ENCODE measurements at regions not wholly inside any gene's neighbourhood (a gene's known extent, or its start where the extent isn't known, plus 50 kb on each side); places are given as distances from the start of the nearest gene placed in this dataset.

GRCh38 chr2:220743203-220743602 is 828.9 kb downstream of the EPHA4 start:
- H3K9ac ChIP-seq (ENCODE audit: insufficient read depth in 1 of 2, low read depth in 2 of 2, low read length in 2 of 2), result no peak overlapping the region
- 0% methylated on average over 2 of the region's 2 CpGs for WGBS (ENCODE audit: insufficient coverage, low coverage, missing lambda C conversion rate)
- intact Hi-C loops (cut with micrococcal nuclease) (no loop called here), in situ Hi-C loops (cut with MboI) (no loop called here)
- H3K27ac ChIP-seq (ENCODE audit: extremely low read depth, low read depth, low read length), result no peak overlapping the region
- no peaks in the 10 kb centered on the region for H3K36me3 ChIP-seq (ENCODE audit: control insufficient read depth, insufficient read depth, low read length)
- H4K20me1 ChIP-seq (replicated peaks; ENCODE audit: control insufficient read depth, insufficient read depth, low read length), result no peaks in the 10 kb centered on the region
- CTCF ChIA-PET (ENCODE audit: low intra/inter-chr PET ratio), result no interaction called here
- H3K27me3 ChIP-seq (ENCODE audit: control insufficient read depth in 2 of 2, insufficient read depth in 2 of 2, low read length in 2 of 2), result no peaks in the 10 kb centered on the region
- ATAC-seq, result no peak
- no peak overlapping the region for H2AFZ ChIP-seq (ENCODE audit: low read depth, low read length)
- no TSS peak for BruUV-seq (replicated peaks)
- FAIRE-seq, result no peak
- no peak overlapping the region for H3K4me3 ChIP-seq
- no peak for DNase-seq (ENCODE audit: extremely low read depth in 1 of 4, low spot score in 3 of 4)
- H3K9me1 ChIP-seq (ENCODE audit: control insufficient read depth, insufficient read depth, low read length), result no peaks in the 10 kb centered on the region
- TF ChIP-seq IRF1 (CRISPR knock-in tag; IDR thresholded peaks at IDR 0.05; ENCODE audit: borderline replicate concordance), result no peak
- no peak for TF ChIP-seq HNRNPK (IDR thresholded peaks at IDR 0.05; ENCODE audit: low read depth, low read length, poor library complexity, severe bottlenecking)
- TF ChIP-seq XRCC5 (IDR thresholded peaks at IDR 0.05; ENCODE audit: low read depth, low read length), result no peak
- H3K9me3 ChIP-seq (replicated peaks; ENCODE audit: control insufficient read depth, insufficient read depth, low read depth, low read length), result no peaks in the 10 kb centered on the region
- POLR2A ChIA-PET, result no interaction called here
- H3K4me2 ChIP-seq (ENCODE audit: insufficient read depth, low read length), result no peak overlapping the region
- no peaks in the 10 kb centered on the region for H3K79me2 ChIP-seq (ENCODE audit: control insufficient read depth, insufficient read depth, low read length)
- H3K4me1 ChIP-seq (replicated peaks in 1 of 2; ENCODE audit: control insufficient read depth in 2 of 2, insufficient read depth in 2 of 2, low read length in 2 of 2), result no peaks in the 10 kb centered on the region

- BruUV-seq (replicated peaks), result no TSS peak
- intact Hi-C loops (cut with micrococcal nuclease) (no loop called here), in situ Hi-C loops (cut with MboI) (no loop called here)
- Histone ChIP-seq H3K36me3 (ENCODE audit: control insufficient read depth, insufficient read depth, low read length) (no peaks in the 10 kb centered on the region), H3K4me2 (ENCODE audit: insufficient read depth, low read length) (no peak overlapping the region), H3K27me3 (ENCODE audit: control insufficient read depth in 2 of 2, insufficient read depth in 2 of 2, low read length in 2 of 2) (no peaks in the 10 kb centered on the region), H3K9ac (ENCODE audit: insufficient read depth in 1 of 2, low read depth in 2 of 2, low read length in 2 of 2) (no peak overlapping the region), H3K9me3 (replicated peaks; ENCODE audit: control insufficient read depth, insufficient read depth, low read depth, low read length) (no peaks in the 10 kb centered on the region), H3K79me2 (ENCODE audit: control insufficient read depth, insufficient read depth, low read length) (no peaks in the 10 kb centered on the region), H3K9me1 (ENCODE audit: control insufficient read depth, insufficient read depth, low read length) (no peaks in the 10 kb centered on the region), H4K20me1 (replicated peaks; ENCODE audit: control insufficient read depth, insufficient read depth, low read length) (no peaks in the 10 kb centered on the region), H3K27ac (ENCODE audit: extremely low read depth, low read depth, low read length) (no peak overlapping the region), H2AFZ (ENCODE audit: low read depth, low read length) (no peak overlapping the region), H3K4me1 (replicated peaks in 1 of 2; ENCODE audit: control insufficient read depth in 2 of 2, insufficient read depth in 2 of 2, low read length in 2 of 2) (no peaks in the 10 kb centered on the region), H3K4me3 (no peak overlapping the region)
- ChIA-PET POLR2A (no interaction called here), CTCF (ENCODE audit: low intra/inter-chr PET ratio) (no interaction called here)
- no peak for FAIRE-seq
- no peak for ATAC-seq
- WGBS (ENCODE audit: insufficient coverage, low coverage, missing lambda C conversion rate), result 0% methylated on average over 2 of the region's 2 CpGs
- no peak for DNase-seq (ENCODE audit: extremely low read depth in 1 of 4, low spot score in 3 of 4)
- TF ChIP-seq ZNF696 (CRISPR knock-in tag; conservative IDR thresholded peaks at IDR 0.05), result no peak
- no peak for TF ChIP-seq CBFB (CRISPR knock-in tag; IDR thresholded peaks at IDR 0.05)
- TF ChIP-seq HMGXB4 (CRISPR knock-in tag; IDR thresholded peaks at IDR 0.05), result no peak
- no peak for TF ChIP-seq RCOR1 (IDR thresholded peaks at IDR 0.05; ENCODE audit: borderline replicate concordance in 1 of 2, low read depth in 2 of 2, low read length in 2 of 2)
- no peak for TF ChIP-seq ZMIZ1 (IDR thresholded peaks at IDR 0.05; ENCODE audit: low read depth in 2 of 2, low read length in 2 of 2)
- TF ChIP-seq DACH1 (IDR thresholded peaks at IDR 0.05; ENCODE audit: partially characterized antibody), result no peak
- TF ChIP-seq ZNF695 (CRISPR knock-in tag; IDR thresholded peaks at IDR 0.05), result no peak
Observed at GRCh38 chr2:220744861-220745260, 827.2 kb downstream of the EPHA4 start.

Data from K562 (cell line).